Liver (tissue), 2 donors: ENCODE measurements at regions not wholly inside any gene's neighbourhood (a gene's known extent, or its start where the extent isn't known, plus 50 kb on each side); places are given as distances from the start of the nearest gene placed in this dataset.

ENCODE experiments used
- TF ChIP-seq, protein P1 (sequence below): fragments of 150-350 bp; IDR thresholded peaks from 2 replicates; pipeline ENCODE4 v1.5.1; 2017; ENCODE audit warnings: improper control_type of control experiment, low read depth, low read length; ENCODE audit not compliant: missing input control
- TF ChIP-seq, protein P2 (sequence below): IDR thresholded peaks from 2 replicates; pipeline ENCODE4 v1.6.1; 2016; ENCODE audit warnings: antibody characterized with exemption, mild to moderate bottlenecking
- donor health status: healthy.

DNA sequence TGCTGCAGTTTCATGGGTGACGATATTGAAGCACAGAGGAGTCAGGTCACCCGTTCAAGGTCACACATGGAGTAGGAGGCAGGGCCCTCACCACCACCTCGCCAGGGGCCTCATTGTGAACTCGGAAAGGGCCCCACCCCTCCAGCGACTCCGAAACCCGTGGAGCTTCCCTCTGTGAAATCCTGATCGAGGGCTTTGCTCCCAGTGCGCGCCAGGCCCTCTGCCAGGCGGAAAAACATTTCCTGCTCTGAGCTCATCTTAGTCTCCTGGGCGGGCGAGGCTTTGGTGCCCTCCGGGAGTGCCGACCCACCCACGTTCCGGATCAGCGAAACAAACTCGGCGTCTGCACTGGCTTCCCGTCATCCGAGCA, 75.0 kb upstream of the FCN1 start:
- TF ChIP-seq, protein P1, sequence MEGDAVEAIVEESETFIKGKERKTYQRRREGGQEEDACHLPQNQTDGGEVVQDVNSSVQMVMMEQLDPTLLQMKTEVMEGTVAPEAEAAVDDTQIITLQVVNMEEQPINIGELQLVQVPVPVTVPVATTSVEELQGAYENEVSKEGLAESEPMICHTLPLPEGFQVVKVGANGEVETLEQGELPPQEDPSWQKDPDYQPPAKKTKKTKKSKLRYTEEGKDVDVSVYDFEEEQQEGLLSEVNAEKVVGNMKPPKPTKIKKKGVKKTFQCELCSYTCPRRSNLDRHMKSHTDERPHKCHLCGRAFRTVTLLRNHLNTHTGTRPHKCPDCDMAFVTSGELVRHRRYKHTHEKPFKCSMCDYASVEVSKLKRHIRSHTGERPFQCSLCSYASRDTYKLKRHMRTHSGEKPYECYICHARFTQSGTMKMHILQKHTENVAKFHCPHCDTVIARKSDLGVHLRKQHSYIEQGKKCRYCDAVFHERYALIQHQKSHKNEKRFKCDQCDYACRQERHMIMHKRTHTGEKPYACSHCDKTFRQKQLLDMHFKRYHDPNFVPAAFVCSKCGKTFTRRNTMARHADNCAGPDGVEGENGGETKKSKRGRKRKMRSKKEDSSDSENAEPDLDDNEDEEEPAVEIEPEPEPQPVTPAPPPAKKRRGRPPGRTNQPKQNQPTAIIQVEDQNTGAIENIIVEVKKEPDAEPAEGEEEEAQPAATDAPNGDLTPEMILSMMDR = no peak
- TF ChIP-seq, protein P2, sequence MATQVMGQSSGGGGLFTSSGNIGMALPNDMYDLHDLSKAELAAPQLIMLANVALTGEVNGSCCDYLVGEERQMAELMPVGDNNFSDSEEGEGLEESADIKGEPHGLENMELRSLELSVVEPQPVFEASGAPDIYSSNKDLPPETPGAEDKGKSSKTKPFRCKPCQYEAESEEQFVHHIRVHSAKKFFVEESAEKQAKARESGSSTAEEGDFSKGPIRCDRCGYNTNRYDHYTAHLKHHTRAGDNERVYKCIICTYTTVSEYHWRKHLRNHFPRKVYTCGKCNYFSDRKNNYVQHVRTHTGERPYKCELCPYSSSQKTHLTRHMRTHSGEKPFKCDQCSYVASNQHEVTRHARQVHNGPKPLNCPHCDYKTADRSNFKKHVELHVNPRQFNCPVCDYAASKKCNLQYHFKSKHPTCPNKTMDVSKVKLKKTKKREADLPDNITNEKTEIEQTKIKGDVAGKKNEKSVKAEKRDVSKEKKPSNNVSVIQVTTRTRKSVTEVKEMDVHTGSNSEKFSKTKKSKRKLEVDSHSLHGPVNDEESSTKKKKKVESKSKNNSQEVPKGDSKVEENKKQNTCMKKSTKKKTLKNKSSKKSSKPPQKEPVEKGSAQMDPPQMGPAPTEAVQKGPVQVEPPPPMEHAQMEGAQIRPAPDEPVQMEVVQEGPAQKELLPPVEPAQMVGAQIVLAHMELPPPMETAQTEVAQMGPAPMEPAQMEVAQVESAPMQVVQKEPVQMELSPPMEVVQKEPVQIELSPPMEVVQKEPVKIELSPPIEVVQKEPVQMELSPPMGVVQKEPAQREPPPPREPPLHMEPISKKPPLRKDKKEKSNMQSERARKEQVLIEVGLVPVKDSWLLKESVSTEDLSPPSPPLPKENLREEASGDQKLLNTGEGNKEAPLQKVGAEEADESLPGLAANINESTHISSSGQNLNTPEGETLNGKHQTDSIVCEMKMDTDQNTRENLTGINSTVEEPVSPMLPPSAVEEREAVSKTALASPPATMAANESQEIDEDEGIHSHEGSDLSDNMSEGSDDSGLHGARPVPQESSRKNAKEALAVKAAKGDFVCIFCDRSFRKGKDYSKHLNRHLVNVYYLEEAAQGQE = no peak
